GM18870 (cell line): ENCODE measurements at regions not wholly inside any gene's neighbourhood (a gene's known extent, or its start where the extent isn't known, plus 50 kb on each side); places are given as distances from the start of the nearest gene placed in this dataset.

ENCODE experiments used
- ATAC-seq: cut with Tn5 transposase; IDR thresholded peaks from one replicate; pipeline ENCODE4 v1.9.1; 2021; ENCODE audit warnings: moderate library complexity; ENCODE audit not compliant: unreplicated experiment

- peak; percentile 77 for ATAC-seq
These were observed 117.1 kb upstream of the WWC1 start for GRCh38 chr5:168174376-168174775.

DNA sequence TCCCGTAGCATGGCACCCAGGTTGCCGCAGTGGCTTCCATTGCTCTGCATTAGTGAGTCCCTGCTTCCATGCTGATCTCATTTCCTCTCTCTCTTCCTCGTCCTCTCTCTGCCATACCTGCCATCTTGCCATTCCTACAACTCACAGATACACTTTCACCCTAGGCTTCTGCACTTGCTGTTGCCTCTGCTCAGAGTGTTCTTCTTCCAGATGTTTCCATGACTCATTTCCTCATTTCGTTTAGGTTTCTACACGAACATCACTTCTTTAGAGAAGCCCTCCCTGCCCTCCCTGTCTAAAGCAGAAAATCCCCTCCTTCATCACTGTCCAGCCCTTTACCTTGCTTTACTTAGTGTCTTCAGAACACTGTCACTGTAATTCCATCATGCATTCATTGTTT, 115.2 kb upstream of the WWC1 start:
- no peak for ATAC-seq

- ATAC-seq = no peak
These were observed 114.5 kb upstream of the WWC1 start for GRCh38 chr5:168176941-168177340.

GRCh38 chr5:168177831-168178450, 113.5 kb upstream of the WWC1 start:
- no peak for ATAC-seq

GRCh38 chr5:168179192-168179593, 112.3 kb upstream of the WWC1 start:
- ATAC-seq = no peak

- ATAC-seq = no peak
These were observed 109.2 kb upstream of the WWC1 start for GRCh38 chr5:168182269-168182668.

DNA sequence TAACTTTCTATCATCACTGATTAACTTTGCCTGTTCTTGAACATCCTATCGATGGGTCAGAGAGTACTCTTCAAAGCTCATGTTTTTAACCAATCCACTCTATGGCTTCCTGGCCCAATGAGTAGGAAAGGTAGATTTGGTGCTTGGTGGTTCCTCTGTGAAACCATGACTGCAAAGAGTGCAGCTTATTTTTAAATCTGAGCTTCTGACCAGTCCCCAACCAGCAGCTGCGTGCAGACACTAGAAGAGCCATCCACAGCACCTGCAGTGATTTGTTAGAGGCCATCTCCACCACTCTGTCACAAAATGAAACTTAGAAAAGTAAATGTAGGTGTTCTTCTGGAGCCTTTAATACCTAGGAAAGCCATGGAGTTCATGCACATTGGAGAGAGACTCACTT, 107.3 kb upstream of the WWC1 start:
- no peak for ATAC-seq

GRCh38 chr5:168186289-168187074, 105.0 kb upstream of the WWC1 start:
- ATAC-seq = no peak

DNA sequence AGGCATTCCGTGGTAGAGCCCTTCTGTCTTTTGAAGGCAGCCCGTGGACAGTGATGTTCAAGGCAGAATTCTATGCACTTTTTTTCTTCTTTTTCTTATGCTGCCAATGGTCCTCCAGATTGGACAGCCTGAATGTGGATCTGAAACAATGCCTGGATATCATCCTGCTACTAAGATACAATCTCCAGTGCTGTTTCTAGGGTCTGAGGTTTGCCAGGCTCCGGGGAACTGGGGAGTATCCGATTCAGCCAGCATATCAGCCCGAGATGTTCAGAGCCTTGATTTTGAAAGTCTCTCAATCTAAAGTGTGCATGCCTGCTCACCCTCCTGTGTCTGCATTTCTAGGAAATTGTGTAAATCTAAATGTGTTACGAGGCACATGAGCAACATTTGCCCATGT, 103.8 kb upstream of the WWC1 start:
- ATAC-seq = no peak

GRCh38 chr5:168188182-168188581, 103.3 kb upstream of the WWC1 start:
- ATAC-seq = no peak

DNA sequence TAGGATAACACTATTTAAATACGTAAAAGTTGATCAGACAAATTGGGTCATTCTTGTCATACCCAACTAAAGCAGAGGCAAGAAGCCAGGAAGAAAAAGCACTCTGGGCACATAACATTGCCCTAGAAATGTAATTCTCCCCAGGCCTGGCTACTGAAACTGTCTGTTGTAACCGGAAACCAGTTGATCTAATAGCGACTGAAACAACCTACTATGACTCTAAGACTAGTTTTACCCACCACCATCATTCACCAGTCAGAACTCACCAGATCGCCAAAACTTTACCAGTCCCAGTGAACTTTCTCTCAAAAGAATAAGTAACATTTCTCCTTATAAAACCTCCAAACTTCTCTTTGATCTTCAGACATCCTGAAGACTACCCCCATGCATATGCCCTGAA, 99.3 kb upstream of the WWC1 start:
- peak; percentile 52 for ATAC-seq

DNA sequence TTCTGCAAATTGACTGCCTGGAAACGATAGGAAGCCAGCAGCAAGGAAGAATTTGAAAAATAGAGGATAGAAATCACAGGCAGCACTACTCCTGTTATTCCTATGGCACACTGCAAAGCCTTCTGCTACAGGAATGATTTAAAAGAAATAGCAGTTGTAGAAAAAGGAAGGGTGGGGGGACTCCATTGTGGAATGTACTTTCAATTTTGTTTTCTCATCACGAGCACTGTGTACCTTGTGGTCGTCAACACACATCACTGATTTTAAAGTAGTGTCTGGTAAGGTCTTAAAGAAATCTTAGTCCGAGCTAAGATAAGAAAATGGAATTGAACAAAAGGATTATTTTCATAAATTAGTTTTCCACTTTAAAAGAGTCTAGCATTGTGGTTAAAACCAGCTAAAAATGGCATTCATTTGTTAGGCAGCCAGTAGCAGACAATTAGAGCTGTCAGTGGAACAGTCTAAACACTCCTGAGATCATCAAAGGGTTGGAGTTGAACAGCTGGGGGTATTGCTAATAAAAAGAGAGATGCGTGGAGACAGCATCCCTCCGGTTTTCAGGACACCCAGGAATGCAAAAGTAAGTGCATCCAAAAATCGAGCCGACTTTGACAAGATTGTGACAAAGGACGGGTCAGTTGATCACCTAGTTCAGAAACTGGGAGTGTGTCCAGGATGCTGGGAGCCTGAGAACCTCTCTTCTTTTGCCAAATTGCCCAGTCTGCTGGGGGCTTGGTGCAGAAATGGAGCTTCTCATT, 97.8 kb upstream of the WWC1 start:
- no peak for ATAC-seq

GRCh38 chr5:168195110-168195509, 96.3 kb upstream of the WWC1 start:
- no peak for ATAC-seq

DNA sequence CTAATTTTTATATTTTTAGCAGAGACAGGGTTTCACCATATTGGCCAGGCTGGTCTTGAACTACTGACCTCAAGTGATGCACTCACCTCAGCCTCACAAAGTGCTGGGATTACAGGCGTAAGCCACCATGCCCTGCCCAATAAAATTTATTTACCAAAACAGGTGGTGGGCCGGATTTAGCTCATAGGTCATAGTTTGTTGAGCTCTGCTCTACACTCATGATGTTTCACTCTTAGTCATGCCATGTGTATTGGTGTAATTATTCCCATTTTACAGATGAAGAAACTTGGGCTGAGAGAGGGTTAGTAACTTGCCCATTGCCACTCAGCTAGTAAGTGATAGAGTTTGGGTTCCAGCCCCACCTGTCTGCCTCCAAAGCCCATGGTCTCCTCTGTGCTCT, 93.1 kb upstream of the WWC1 start:
- ATAC-seq = no peak

DNA sequence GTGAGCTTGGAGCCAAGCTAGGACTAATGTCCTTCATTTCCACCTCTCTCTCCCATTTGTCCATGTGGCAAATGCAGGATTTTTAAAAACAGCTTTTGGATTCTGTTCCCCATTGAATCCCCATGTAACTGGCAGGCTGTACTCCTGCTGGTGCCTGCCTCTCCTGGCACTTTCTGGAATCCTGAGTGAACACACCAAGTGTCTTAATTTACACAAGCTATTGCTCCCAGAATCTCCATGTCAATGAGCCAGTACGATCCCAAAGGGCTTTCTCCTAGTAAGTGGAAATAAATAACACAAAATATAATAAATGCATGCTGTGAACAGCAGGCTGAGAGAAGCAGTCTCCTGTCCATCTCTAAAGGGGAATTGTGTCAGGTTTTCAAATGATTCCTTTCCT, 88.4 kb upstream of the WWC1 start:
- no peak for ATAC-seq

DNA sequence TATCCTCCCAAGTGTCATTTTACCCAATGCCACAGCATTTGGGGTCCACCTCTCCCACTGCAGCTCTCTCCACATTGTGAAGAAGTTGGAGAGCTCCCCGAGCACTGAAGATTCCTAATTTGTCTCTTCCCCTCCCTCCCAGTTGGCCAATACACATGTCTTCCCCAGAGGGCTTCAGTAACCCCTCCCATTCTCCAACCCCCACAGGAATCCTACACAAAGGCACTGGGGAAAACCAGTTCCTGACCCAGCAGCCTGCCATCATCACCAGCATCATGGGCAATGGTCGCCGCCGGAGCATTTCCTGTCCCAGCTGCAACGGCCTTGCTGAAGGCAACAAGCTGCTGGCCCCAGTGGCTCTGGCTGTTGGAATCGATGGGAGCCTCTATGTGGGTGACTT, 87.3 kb upstream of the WWC1 start:
- ATAC-seq = no peak

DNA sequence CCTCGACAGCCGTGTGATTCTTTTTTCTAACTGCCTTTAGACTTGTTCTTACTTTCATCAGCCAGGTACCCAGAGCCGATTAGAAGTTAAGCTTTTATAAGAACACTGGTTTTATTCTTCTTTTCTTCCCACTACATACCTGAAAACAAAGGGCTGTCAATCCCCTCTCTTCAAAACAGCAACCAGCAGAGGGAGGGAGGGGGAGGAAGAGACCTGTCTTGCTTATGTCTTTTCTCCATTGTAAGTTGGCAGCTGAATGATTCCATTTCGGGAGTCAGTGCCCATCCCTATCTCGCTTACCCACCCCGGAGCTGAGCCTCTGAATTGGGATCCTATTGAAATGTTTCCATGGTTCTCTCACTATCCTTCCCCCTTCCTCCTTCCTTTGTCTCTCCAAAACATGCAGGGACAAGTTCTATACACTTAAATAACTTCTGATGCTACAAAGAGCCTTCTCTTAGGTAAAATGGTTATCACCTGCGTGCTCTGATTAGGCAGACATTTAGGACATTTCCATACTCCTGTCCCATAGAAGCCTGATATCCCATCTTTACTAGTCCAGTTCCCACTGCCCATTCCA, 83.9 kb upstream of the WWC1 start:
- no peak for ATAC-seq

GRCh38 chr5:168209244-168209995, 82.0 kb upstream of the WWC1 start:
- no peak for ATAC-seq

- ATAC-seq = no peak
These were observed 81.4 kb upstream of the WWC1 start for GRCh38 chr5:168209997-168210396.

- ATAC-seq = no peak
These were observed 80.2 kb upstream of the WWC1 start for GRCh38 chr5:168211245-168211644.

DNA sequence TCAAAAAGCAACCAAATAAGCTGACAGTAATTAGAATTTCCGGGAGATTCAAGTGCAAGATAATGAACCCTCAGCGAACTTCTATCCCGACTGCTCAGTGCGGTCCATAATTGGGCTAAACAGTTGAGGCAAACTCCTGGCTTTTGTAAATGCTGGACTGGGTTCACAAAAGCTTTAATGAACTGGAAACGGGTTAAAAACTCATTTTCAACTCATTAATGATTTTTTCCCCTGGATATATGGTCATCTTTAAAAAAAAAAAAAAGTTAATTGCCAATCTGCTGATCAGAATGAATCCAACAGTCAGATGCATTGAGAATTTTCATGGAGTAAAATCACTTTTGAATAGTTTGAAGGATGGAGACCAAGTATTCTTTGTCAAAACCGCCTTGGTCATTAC, 79.5 kb upstream of the WWC1 start:
- no peak for ATAC-seq
